HCT116 (cell line): ENCODE measurements at regions not wholly inside any gene's neighbourhood (a gene's known extent, or its start where the extent isn't known, plus 50 kb on each side); places are given as distances from the start of the nearest gene placed in this dataset.

Experiments used
- CEBPB ChIP-seq: IDR thresholded peaks from 2 replicates; pipeline ENCODE4 v1.6.1; 2012; ENCODE audit warnings: low read depth
- EZH2 ChIP-seq: fragments of 200-600 bp; sonication (generic); IDR thresholded peaks from 2 replicates; pipeline ENCODE4 v1.6.1; 2017; ENCODE audit warnings: antibody characterized with exemption, mixed run types
- EZH2phosphoT487 ChIP-seq: fragments of 200-600 bp; IDR thresholded peaks from 2 replicates; pipeline ENCODE4 v1.6.1; 2018; ENCODE audit warnings: antibody characterized with exemption, borderline replicate concordance
- POLR2A ChIP-seq: IDR thresholded peaks from 2 replicates; pipeline ENCODE4 v1.7.0; 2011; ENCODE audit warnings: borderline replicate concordance; ENCODE audit not compliant: insufficient read depth, insufficient read length; ENCODE audit errors: extremely low read depth
- POLR2AphosphoS5 ChIP-seq: IDR thresholded peaks from 2 replicates; pipeline ENCODE4 v1.6.1; 2011; ENCODE audit warnings: mild to moderate bottlenecking, low read depth, low read length, moderate library complexity
- SIN3A ChIP-seq: IDR thresholded peaks from 2 replicates; pipeline ENCODE4 v1.6.1; 2012; ENCODE audit warnings: low read depth
- TCF7L2 ChIP-seq: IDR thresholded peaks from 2 replicates; pipeline ENCODE4 v1.7.0; 2011; ENCODE audit warnings: borderline replicate concordance, inconsistent platforms; ENCODE audit not compliant: insufficient read depth, insufficient read length; ENCODE audit errors: extremely low read depth
- YY1 ChIP-seq: IDR thresholded peaks from 2 replicates; pipeline ENCODE4 v1.6.1; 2011; ENCODE audit warnings: low read length, low read depth, moderate library complexity, mild to moderate bottlenecking; ENCODE audit not compliant: insufficient replicate concordance; ENCODE audit errors: extremely low read depth
- ZNF274 ChIP-seq: fragments of 200-500 bp; sonication (Bioruptor generic); IDR thresholded peaks from 2 replicates; pipeline ENCODE4 v1.6.1; 2014; ENCODE audit warnings: mild to moderate bottlenecking, low read depth, low read length, inconsistent platforms
- TF ChIP-seq, protein P1 (sequence below), 3 experiments: fragments of 200-600 bp in 1 of 3; sonication (generic) in 1 of 3; IDR thresholded peaks in 2 of 3; conservative IDR thresholded peaks in 1 of 3; 2 replicates each; pipeline ENCODE4 v1.5.1; 2012 to 2017; ENCODE audit warnings: low read depth in 2 of 3, low read length in 2 of 3, antibody characterized with exemption in 1 of 3, borderline replicate concordance in 1 of 3, control low read depth in 1 of 3, mild to moderate bottlenecking in 1 of 3, mixed read lengths in 1 of 3, mixed run types in 1 of 3, moderate library complexity in 1 of 3; ENCODE audit not compliant: insufficient read depth in 1 of 3
- TF ChIP-seq, protein P2 (sequence below): IDR thresholded peaks from 2 replicates; pipeline ENCODE4 v1.6.1; 2012
- TF ChIP-seq, protein P3 (sequence below): IDR thresholded peaks from 2 replicates; pipeline ENCODE4 v1.6.1; 2012; ENCODE audit warnings: low read depth

- TF ChIP-seq EZH2phosphoT487, result no peak
- no peak for TF ChIP-seq CEBPB
- TF ChIP-seq POLR2AphosphoS5, result no peak
- TF ChIP-seq, protein P1, sequence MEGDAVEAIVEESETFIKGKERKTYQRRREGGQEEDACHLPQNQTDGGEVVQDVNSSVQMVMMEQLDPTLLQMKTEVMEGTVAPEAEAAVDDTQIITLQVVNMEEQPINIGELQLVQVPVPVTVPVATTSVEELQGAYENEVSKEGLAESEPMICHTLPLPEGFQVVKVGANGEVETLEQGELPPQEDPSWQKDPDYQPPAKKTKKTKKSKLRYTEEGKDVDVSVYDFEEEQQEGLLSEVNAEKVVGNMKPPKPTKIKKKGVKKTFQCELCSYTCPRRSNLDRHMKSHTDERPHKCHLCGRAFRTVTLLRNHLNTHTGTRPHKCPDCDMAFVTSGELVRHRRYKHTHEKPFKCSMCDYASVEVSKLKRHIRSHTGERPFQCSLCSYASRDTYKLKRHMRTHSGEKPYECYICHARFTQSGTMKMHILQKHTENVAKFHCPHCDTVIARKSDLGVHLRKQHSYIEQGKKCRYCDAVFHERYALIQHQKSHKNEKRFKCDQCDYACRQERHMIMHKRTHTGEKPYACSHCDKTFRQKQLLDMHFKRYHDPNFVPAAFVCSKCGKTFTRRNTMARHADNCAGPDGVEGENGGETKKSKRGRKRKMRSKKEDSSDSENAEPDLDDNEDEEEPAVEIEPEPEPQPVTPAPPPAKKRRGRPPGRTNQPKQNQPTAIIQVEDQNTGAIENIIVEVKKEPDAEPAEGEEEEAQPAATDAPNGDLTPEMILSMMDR (IDR thresholded peaks at IDR 0.05 in 2 of 3, conservative IDR thresholded peaks at IDR 0.05 in 1 of 3; ENCODE audit: borderline replicate concordance in 1 of 3, insufficient read depth in 1 of 3, low read depth in 2 of 3, low read length in 2 of 3), result no peak
- TF ChIP-seq SIN3A, result no peak
- TF ChIP-seq, protein P2, sequence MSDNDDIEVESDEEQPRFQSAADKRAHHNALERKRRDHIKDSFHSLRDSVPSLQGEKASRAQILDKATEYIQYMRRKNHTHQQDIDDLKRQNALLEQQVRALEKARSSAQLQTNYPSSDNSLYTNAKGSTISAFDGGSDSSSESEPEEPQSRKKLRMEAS, result no peak
- TF ChIP-seq ZNF274, result no peak
- TF ChIP-seq, protein P3, sequence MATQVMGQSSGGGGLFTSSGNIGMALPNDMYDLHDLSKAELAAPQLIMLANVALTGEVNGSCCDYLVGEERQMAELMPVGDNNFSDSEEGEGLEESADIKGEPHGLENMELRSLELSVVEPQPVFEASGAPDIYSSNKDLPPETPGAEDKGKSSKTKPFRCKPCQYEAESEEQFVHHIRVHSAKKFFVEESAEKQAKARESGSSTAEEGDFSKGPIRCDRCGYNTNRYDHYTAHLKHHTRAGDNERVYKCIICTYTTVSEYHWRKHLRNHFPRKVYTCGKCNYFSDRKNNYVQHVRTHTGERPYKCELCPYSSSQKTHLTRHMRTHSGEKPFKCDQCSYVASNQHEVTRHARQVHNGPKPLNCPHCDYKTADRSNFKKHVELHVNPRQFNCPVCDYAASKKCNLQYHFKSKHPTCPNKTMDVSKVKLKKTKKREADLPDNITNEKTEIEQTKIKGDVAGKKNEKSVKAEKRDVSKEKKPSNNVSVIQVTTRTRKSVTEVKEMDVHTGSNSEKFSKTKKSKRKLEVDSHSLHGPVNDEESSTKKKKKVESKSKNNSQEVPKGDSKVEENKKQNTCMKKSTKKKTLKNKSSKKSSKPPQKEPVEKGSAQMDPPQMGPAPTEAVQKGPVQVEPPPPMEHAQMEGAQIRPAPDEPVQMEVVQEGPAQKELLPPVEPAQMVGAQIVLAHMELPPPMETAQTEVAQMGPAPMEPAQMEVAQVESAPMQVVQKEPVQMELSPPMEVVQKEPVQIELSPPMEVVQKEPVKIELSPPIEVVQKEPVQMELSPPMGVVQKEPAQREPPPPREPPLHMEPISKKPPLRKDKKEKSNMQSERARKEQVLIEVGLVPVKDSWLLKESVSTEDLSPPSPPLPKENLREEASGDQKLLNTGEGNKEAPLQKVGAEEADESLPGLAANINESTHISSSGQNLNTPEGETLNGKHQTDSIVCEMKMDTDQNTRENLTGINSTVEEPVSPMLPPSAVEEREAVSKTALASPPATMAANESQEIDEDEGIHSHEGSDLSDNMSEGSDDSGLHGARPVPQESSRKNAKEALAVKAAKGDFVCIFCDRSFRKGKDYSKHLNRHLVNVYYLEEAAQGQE, result no peak
- TF ChIP-seq EZH2, result no peak
- TF ChIP-seq TCF7L2, result no peak
- TF ChIP-seq POLR2A, result no peak
- TF ChIP-seq YY1, result no peak
These were observed 90.9 kb upstream of the PIP4K2A start for GRCh38 chr10:22805304-22805703.
